Hepatocyte (in vitro differentiated cells): ENCODE measurements at regions not wholly inside any gene's neighbourhood (a gene's known extent, or its start where the extent isn't known, plus 50 kb on each side); places are given as distances from the start of the nearest gene placed in this dataset.

ENCODE experiments used
- DNase-seq: peaks from one replicate; pipeline ENCODE4 v3.0.0-alpha.2; 2016; ENCODE audit warnings: low spot score
- H2AFZ ChIP-seq: fragments of 200-600 bp; sonication (generic); 2 replicates; pipeline ENCODE4 v1.6.0; 2016; ENCODE audit warnings: antibody characterized with exemption, mild to moderate bottlenecking
- H3K27ac ChIP-seq: fragments of 200-600 bp; sonication (generic); 2 replicates; pipeline ENCODE4 v1.5.1; 2016; ENCODE audit warnings: mild to moderate bottlenecking
- H3K27me3 ChIP-seq: fragments of 200-600 bp; sonication (generic); 2 replicates; pipeline ENCODE4 v1.6.1; 2016
- H3K36me3 ChIP-seq: fragments of 200-600 bp; sonication (generic); replicated peaks from 2 replicates; pipeline ENCODE4 v1.5.1; 2016; ENCODE audit warnings: low read depth; ENCODE audit not compliant: insufficient read depth
- H3K4me1 ChIP-seq: fragments of 200-600 bp; sonication (generic); 2 replicates; pipeline ENCODE4 v1.5.1; 2016; ENCODE audit warnings: mild to moderate bottlenecking, moderate library complexity; ENCODE audit not compliant: insufficient read depth
- H3K4me2 ChIP-seq: fragments of 200-600 bp; sonication (generic); 2 replicates; pipeline ENCODE4 v1.6.0; 2016
- H3K4me3 ChIP-seq: fragments of 200-600 bp; sonication (generic); 2 replicates; pipeline ENCODE4 v1.5.1; 2016; ENCODE audit warnings: mild to moderate bottlenecking
- H3K79me2 ChIP-seq: fragments of 200-600 bp; sonication (generic); 2 replicates; pipeline ENCODE4 v1.6.0; 2017; ENCODE audit warnings: mild to moderate bottlenecking
- H3K9me2 ChIP-seq: fragments of 200-600 bp; sonication (generic); replicated peaks from 2 replicates; pipeline ENCODE4 v1.6.0; 2017; ENCODE audit warnings: mild to moderate bottlenecking; ENCODE audit not compliant: insufficient read depth
- H3K9me3 ChIP-seq: fragments of 200-600 bp; sonication (generic); 2 replicates; pipeline ENCODE4 v1.5.1; 2016; ENCODE audit warnings: low read depth, mild to moderate bottlenecking
- H4K20me1 ChIP-seq: fragments of 200-600 bp; sonication (generic); 2 replicates; pipeline ENCODE4 v1.6.0; 2016; ENCODE audit warnings: mild to moderate bottlenecking; ENCODE audit not compliant: insufficient read depth, poor library complexity, severe bottlenecking
- EZH2 ChIP-seq: fragments of 200-600 bp; sonication (generic); IDR thresholded peaks from 2 replicates; pipeline ENCODE4 v1.6.1; 2016; ENCODE audit warnings: antibody characterized with exemption, mild to moderate bottlenecking, borderline replicate concordance
- EZH2phosphoT487 ChIP-seq: fragments of 200-600 bp; sonication (generic); IDR thresholded peaks from one replicate; pipeline ENCODE4 v1.6.1; 2018; ENCODE audit warnings: antibody characterized with exemption, mild to moderate bottlenecking, low read depth, moderate library complexity; ENCODE audit not compliant: unreplicated experiment, severe bottlenecking
- WGBS: methylation state at CpG from one replicate; pipeline ENCODE4 v1.1.6; 2016; ENCODE audit warnings: low lambda C conversion rate; ENCODE audit errors: missing lambda C conversion rate; 5-methylcytosine and 5-hydroxymethylcytosine counted together
- TF ChIP-seq, protein P1 (sequence below): fragments of 200-600 bp; sonication (generic); IDR thresholded peaks from 2 replicates; pipeline ENCODE4 v1.5.1; 2016; ENCODE audit warnings: antibody characterized with exemption, mild to moderate bottlenecking; ENCODE audit not compliant: poor library complexity

DNA sequence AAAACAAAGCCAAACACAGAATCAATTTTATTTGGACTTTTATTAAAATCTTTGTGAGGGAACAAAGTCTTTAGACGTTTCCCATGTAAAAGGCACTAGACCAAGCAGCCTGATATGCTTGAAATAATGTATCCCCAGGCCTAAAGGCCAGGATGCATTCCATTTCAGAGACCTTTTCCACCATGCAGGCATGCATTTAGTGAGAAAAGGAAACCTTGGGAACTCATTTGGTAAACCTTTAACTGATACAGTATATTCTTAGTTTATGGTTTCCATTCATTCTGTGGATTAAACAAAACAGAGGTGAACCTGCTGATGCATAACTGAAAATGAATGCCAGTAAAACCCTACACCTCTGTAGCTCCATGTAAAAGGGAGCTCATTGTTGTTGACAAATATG, 600.0 kb downstream of the NR2F1-AS1 start:
- Histone ChIP-seq H3K36me3 (no peaks in the 10 kb centered on the region), H3K4me3 (no peak overlapping the region), H3K9me3 (no peaks in the 10 kb centered on the region), H3K4me1 (no peaks in the 10 kb centered on the region), H2AFZ (no peak overlapping the region), H4K20me1 (no peaks in the 10 kb centered on the region), H3K27ac (no peak overlapping the region), H3K9me2 (no peaks in the 10 kb centered on the region), H3K4me2 (no peak overlapping the region), H3K27me3 (no peaks in the 10 kb centered on the region), H3K79me2 (no peaks in the 10 kb centered on the region)
- no peak for DNase-seq
- 61% methylated on average over 1 of the region's 1 CpG for WGBS
- TF ChIP-seq, protein P1, sequence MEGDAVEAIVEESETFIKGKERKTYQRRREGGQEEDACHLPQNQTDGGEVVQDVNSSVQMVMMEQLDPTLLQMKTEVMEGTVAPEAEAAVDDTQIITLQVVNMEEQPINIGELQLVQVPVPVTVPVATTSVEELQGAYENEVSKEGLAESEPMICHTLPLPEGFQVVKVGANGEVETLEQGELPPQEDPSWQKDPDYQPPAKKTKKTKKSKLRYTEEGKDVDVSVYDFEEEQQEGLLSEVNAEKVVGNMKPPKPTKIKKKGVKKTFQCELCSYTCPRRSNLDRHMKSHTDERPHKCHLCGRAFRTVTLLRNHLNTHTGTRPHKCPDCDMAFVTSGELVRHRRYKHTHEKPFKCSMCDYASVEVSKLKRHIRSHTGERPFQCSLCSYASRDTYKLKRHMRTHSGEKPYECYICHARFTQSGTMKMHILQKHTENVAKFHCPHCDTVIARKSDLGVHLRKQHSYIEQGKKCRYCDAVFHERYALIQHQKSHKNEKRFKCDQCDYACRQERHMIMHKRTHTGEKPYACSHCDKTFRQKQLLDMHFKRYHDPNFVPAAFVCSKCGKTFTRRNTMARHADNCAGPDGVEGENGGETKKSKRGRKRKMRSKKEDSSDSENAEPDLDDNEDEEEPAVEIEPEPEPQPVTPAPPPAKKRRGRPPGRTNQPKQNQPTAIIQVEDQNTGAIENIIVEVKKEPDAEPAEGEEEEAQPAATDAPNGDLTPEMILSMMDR, result no peak
- TF ChIP-seq EZH2 (no peak), EZH2phosphoT487 (no peak)

DNA sequence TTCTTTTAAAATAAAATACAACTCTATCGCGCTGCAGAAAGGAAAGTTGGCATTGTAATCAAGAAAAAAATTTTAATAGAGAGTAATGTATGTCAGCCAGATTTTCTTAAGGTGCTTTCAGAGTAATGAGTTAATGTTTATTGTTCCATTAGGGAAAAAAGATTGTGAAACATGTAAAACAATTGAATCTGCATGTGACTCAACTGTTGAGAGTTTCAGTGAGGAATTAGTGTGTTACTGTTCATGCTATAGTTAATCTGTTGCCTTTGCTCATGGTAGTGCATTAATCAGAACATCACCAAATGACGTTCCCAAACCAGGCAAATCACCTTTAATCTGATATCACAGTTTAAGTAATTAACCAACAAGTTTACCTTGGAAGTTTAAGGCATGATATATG, 600.5 kb downstream of the NR2F1-AS1 start:
- Histone ChIP-seq H3K79me2 (no peaks in the 10 kb centered on the region), H3K4me1 (no peaks in the 10 kb centered on the region), H2AFZ (no peak overlapping the region), H3K4me3 (no peak overlapping the region), H3K27ac (no peak overlapping the region), H3K9me2 (no peaks in the 10 kb centered on the region), H4K20me1 (no peaks in the 10 kb centered on the region), H3K36me3 (no peaks in the 10 kb centered on the region), H3K27me3 (no peaks in the 10 kb centered on the region), H3K9me3 (no peaks in the 10 kb centered on the region), H3K4me2 (no peak overlapping the region)
- TF ChIP-seq EZH2 (no peak), EZH2phosphoT487 (no peak)
- TF ChIP-seq, protein P1, result no peak
- WGBS, result 90% methylated on average over 3 of the region's 3 CpGs
- DNase-seq, result no peak

DNA sequence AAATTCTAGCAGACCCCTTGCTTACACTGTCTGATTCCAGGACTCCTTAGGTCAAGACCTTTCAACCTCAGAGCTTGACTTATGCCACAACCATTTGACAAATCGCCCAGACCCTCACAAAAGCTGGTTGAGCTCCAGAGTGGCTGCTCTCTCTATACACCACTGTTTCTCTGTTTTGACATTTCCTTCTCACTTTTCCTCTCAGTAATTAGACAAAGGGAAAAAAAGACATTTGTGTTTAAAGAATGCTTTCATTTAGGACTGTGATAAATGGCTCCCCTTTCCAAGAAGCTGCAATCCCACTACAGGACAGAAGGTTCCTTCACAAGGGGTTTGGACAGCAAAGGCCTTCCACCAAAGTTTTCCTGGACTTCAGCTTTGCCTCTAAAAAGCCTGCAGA, 601.3 kb downstream of the NR2F1-AS1 start:
- H2AFZ ChIP-seq, result no peak overlapping the region
- 54% methylated on average over 1 of the region's 1 CpG for WGBS
- TF ChIP-seq EZH2 (no peak), EZH2phosphoT487 (no peak)
- TF ChIP-seq, protein P1, result no peak

DNA sequence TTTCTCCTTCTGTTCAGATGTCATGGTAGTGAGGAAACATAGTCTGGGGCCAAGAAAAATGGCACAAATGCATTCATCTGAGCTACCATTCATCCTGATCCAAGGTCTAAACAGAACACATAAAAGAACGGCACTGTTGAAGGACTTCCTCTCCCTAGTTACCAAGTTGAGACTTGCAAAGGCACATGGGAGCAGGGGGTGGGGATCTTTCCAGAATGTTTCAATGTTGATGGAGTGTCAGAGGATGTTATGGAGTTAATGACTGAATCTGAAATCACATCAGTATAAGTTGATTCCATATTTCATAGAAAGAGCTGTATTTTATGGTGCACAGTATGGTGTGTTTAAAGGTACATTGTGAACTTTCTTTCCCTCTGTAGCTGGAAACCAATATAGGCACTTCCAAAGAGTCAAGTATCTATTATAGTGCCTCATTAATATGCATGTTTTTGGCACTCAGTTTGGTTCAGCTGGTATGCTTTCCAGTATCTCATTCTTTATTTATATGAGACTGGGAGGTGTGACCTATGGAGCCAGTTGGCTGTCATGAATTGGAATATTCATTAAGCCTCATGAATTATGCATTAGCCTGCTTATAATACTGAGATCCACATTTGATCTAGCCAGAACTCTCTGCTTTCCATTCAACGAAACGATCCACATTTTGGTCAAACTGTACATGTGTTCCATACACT, 603.0 kb downstream of the NR2F1-AS1 start:
- TF ChIP-seq, protein P1, result no peak
- no peak for TF ChIP-seq EZH2phosphoT487
- TF ChIP-seq EZH2, result no peak
- no peak overlapping the region for H3K4me2 ChIP-seq
- H3K4me3 ChIP-seq, result no peak overlapping the region
- 96% methylated on average over 3 of the region's 3 CpGs for WGBS
- no peaks in the 10 kb centered on the region for H3K36me3 ChIP-seq
- no peaks in the 10 kb centered on the region for H4K20me1 ChIP-seq
- H3K9me3 ChIP-seq, result no peaks in the 10 kb centered on the region
- DNase-seq, result no peak
- no peaks in the 10 kb centered on the region for H3K27me3 ChIP-seq
- no peak overlapping the region for H3K27ac ChIP-seq
- no peaks in the 10 kb centered on the region for H3K4me1 ChIP-seq
- no peaks in the 10 kb centered on the region for H3K79me2 ChIP-seq
- no peaks in the 10 kb centered on the region for H3K9me2 ChIP-seq
- no peak overlapping the region for H2AFZ ChIP-seq

More for the DNA sequence above, 601.3 kb downstream of the NR2F1-AS1 start:
- H3K79me2 ChIP-seq, result no peaks in the 10 kb centered on the region
- no peaks in the 10 kb centered on the region for H3K27me3 ChIP-seq
- no peaks in the 10 kb centered on the region for H4K20me1 ChIP-seq
- no peak overlapping the region for H3K4me2 ChIP-seq
- no peaks in the 10 kb centered on the region for H3K9me3 ChIP-seq
- H3K9me2 ChIP-seq, result no peaks in the 10 kb centered on the region
- no peaks in the 10 kb centered on the region for H3K36me3 ChIP-seq
- H3K27ac ChIP-seq, result no peak overlapping the region
- H3K4me3 ChIP-seq, result no peak overlapping the region
- H3K4me1 ChIP-seq, result no peaks in the 10 kb centered on the region
- DNase-seq, result no peak
